DND-41 (cell line): ENCODE measurements at regions not wholly inside any gene's neighbourhood (a gene's known extent, or its start where the extent isn't known, plus 50 kb on each side); places are given as distances from the start of the nearest gene placed in this dataset.

Experiments used
- EZH2 ChIP-seq: IDR thresholded peaks from 3 replicates; pipeline ENCODE4 v1.6.1; 2012; ENCODE audit warnings: borderline replicate concordance, low read depth, mild to moderate bottlenecking, moderate library complexity, low read length, inconsistent platforms; ENCODE audit not compliant: severe bottlenecking
- TF ChIP-seq, protein P1 (sequence below): IDR thresholded peaks from 2 replicates; pipeline ENCODE4 v1.5.1; 2012; ENCODE audit warnings: borderline replicate concordance, low read length, moderate library complexity, mild to moderate bottlenecking; ENCODE audit not compliant: poor library complexity, severe bottlenecking; ENCODE audit errors: extremely low read depth

DNA sequence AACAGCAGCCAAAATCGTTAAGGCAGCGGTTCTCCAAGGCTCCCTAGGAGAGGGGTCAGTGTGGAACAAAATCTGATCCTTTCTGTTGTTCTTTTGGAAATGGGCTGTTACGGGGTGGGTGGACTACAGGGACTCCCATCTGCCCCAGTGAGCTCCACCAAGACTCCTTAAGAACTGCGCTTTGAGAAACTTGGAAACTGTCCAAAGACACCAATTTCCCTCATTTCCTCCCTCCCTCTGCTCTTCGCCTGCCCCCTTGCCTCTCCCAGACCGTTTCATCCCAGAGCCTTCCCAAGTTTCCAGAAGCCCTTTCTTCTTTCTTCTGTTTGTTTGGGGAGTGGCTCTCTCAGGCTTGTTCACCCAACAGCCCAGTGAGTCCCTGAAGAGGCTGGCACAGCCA is 205.4 kb downstream of the COPRS start:
- TF ChIP-seq, protein P1, sequence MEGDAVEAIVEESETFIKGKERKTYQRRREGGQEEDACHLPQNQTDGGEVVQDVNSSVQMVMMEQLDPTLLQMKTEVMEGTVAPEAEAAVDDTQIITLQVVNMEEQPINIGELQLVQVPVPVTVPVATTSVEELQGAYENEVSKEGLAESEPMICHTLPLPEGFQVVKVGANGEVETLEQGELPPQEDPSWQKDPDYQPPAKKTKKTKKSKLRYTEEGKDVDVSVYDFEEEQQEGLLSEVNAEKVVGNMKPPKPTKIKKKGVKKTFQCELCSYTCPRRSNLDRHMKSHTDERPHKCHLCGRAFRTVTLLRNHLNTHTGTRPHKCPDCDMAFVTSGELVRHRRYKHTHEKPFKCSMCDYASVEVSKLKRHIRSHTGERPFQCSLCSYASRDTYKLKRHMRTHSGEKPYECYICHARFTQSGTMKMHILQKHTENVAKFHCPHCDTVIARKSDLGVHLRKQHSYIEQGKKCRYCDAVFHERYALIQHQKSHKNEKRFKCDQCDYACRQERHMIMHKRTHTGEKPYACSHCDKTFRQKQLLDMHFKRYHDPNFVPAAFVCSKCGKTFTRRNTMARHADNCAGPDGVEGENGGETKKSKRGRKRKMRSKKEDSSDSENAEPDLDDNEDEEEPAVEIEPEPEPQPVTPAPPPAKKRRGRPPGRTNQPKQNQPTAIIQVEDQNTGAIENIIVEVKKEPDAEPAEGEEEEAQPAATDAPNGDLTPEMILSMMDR = no peak
- TF ChIP-seq EZH2 = no peak
